EH (cell line): ENCODE measurements at regions not wholly inside any gene's neighbourhood (a gene's known extent, or its start where the extent isn't known, plus 50 kb on each side); places are given as distances from the start of the nearest gene placed in this dataset.
"Not testable (repeated sequence)": the region's sequence is repeated elsewhere in the genome, so short reads cannot be mapped to it uniquely, and the experiment has no call there.

ENCODE experiments used
- DNase-seq: peaks from one replicate; pipeline ENCODE4 v3.0.0-alpha.2; 2015; ENCODE audit warnings: low read depth

DNA sequence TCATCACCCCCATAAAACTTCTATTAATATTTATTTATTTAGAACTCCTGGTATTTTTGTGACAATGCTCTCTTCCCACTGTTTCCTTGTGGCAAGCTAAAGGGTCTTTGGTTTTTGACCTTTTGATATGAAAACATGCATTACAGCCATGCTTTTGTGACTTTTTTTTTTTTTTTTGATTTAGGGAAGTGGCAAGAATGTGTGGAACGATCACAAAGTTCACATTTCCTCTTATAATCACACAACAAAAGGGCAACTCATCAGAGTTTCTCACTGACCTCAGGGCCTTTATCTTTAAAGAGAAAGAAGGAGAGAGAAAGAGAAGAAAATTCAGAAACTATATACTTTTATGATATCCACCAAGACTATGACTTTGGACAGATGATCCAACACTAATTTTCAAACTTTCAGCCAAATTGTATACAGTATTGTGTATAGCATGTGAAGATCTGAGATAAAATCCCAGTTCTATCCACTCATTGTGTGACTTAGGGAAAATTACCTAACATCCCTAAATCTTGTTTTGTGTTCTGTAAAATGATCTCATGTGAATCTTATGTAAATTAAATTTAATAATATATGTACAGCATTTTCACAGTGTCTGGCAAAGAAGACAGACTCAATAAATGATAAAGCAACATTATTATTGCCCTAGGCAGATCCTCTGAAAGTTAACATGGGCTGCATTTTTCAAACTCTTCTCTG lies 106.8 kb upstream of the MARCKS start:
- no peak for DNase-seq

DNA sequence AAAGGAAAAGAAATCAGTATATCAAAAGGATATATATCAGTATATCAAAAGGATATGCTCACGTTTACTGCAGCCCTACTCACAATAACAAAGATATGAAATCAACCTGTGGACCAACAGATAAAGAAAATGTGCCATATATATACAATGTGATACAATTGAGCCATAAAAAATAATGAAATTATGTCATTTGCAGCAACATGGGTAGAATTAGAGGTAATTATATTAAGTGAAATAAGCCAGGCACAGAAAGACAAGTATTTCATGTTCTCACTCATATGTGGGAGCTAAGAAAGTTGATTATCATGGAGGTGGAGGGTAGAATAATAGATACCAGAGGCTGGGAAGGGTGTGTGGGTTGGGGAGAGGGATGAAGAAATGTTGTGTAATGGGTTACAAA lies 102.9 kb upstream of the MARCKS start:
- no peak for DNase-seq

DNA sequence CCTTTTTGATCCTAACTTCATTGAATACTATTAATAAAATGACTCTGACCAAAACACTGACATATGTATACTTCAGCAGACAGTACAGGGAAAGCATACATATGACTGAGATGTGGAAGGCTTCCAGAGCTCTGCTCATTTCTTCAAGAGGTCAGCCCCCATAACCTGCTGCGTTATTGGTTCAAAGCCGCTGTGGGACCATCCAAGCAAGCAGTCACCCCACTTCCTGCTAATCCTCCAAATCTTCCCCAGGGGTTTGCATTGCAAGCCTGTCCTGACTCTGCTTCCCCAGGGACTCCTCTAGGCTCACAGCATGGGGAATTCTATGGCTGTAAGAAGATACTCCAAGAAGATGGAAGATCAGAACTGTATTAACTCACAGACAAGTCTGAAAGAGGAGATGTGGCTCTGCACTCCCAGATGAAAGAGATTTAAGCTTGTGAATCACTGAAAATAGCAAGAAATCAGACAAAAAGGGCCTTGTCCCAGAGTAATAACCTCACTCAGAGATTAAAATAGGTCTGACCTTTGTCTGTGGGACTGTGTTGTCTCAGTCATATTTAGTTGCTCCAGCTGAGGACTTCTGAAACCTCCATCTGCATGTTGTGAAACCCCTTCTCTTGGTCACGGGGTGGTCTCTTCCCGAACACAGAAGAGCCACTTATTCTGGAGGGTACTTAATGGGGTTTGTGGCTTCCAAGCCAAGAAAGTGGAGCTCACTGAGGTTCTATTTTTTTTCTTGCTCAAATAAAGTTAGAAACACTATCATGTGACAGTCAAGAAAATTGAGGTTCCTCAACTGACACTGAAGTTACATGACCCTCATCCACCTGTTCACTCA lies 101.5 kb upstream of the MARCKS start:
- no peak for DNase-seq

- no peak for DNase-seq
Measured at GRCh38 chr6:113756290-113756665, 100.9 kb upstream of the MARCKS start.

- DNase-seq: no peak
Measured at GRCh38 chr6:113758214-113758613, 98.9 kb upstream of the MARCKS start.

DNA sequence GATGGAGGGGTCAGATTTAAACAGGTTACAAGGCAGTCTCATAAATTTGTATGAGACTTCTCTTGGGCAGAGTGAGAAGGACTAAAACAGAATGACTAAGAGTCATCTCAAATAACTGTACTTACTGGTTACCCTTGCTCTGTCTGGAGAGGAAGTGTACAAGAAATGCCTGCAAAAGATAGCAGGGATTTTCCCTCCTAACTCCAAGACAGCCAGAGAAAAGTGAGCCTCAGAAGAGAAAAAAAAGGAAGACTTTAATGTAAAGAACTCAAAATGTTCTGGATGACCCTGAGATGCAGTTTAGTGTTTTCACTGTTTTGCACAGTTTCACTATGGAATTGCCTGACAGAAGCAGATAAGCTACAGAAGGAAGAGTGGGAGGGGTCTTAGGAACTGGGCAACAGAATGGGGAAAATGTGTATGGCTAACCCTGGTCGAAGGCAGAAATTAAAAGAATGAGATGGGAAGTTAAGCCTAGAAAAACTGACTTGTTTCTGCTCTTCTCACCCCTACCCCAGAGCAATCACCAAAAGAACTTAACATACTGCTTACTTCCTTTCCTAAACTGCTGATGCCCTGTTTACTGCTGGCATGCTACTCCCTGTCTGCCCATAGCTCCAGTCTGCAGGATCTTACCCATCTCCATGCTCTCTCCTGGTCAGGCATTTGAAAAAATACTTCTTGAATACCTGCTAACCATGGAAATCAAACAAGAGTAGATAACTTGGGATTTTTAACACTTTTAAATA lies 98.1 kb upstream of the MARCKS start:
- DNase-seq: peak; percentile 35

DNA sequence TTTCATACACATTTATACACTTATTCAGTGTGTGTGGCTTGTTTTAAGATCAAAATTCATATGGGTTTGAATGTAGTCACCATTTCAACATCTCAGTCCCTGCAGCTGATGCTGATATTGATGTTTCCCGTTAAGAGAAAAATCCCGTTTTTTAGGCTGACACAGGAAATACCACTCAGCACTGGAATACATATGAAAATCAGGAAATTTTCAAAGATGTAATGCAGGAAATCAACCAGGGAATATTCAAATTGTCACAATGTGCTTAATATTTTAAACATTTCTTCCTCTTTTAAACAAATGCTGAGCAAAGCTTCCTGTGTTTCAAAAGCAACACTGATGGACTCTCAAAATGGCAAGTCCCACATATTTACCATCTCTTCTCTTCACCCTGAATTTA lies 94.5 kb upstream of the MARCKS start:
- no peak for DNase-seq

- DNase-seq: peak; percentile 30
Measured at GRCh38 chr6:113763311-113763766, 93.8 kb upstream of the MARCKS start.

GRCh38 chr6:113763876-113764275 lies 93.3 kb upstream of the MARCKS start:
- DNase-seq: peak; percentile 70

GRCh38 chr6:113765909-113766308 lies 91.2 kb upstream of the MARCKS start:
- DNase-seq: no peak

GRCh38 chr6:113767985-113768384 lies 89.2 kb upstream of the MARCKS start:
- DNase-seq: no peak

GRCh38 chr6:113772961-113773360 lies 84.2 kb upstream of the MARCKS start:
- no peak for DNase-seq

GRCh38 chr6:113774127-113774825 lies 82.9 kb upstream of the MARCKS start:
- peak; percentile 57 for DNase-seq

GRCh38 chr6:113776998-113777397 lies 80.1 kb upstream of the MARCKS start:
- peak; percentile 10 for DNase-seq

- DNase-seq: no peak
Measured at GRCh38 chr6:113777601-113778000, 79.5 kb upstream of the MARCKS start.

DNA sequence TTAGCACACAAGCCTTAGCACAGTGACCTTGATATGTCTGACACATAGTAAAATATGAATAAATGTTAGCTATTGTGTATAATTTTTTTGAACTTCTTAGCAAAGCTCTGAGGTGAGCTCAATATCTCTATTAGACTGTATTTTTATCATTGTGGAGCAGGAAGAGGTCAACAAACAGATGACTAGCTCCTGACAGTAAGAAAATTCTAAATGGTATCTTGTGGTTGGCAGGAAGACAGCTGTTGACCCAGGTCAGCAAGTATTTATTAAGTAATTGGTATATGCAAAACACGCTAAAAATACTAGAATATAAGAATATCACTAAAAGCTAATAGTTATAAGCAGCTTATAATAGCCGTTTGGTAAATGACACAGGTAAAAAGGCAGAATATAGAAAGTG lies 77.5 kb upstream of the MARCKS start:
- no peak for DNase-seq

DNA sequence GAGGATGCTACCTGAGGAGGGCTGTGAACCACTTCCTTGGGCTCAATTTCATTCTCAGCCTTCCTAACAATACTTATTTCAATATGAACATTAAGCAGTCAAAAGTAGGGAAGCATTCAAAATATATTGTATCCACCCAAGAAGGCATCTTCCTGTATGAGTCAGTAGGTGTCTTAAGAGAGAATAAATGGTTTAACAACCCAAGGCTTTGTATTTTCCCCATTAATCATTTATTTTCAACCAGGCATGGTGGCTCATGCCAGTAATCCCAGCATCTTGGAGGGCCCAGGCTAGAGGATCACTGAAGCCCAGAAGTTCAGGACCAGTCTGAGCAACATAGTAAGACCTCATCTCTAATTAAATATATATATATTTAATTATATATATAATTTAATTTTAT lies 74.5 kb upstream of the MARCKS start:
- DNase-seq: peak; percentile 2

GRCh38 chr6:113786168-113786567 lies 71.0 kb upstream of the MARCKS start:
- no peak for DNase-seq

GRCh38 chr6:113788586-113788985 lies 68.6 kb upstream of the MARCKS start:
- DNase-seq: no peak

DNA sequence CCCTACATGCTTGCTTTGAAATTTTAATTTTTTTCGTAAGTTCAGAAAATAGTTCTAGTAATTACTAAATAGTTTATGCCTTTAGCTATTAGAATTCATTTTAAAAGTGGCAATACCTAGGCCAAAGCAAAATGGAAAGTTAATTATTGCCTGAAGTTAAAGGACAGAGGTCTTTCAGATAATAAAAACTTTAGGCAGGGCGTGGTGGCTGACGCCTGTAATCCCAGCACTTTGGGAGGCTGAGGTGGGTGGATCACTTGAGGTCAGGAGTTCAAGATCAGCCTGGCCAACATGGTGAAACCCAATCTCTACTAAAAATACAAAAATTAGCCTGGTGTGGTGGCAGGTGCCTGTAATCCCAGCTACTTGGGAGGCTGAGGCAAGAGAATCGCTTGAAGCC lies 65.9 kb upstream of the MARCKS start:
- not testable (repeated sequence) for DNase-seq

- DNase-seq: not testable (repeated sequence)
Measured at GRCh38 chr6:113795371-113795770, 61.8 kb upstream of the MARCKS start.

DNA sequence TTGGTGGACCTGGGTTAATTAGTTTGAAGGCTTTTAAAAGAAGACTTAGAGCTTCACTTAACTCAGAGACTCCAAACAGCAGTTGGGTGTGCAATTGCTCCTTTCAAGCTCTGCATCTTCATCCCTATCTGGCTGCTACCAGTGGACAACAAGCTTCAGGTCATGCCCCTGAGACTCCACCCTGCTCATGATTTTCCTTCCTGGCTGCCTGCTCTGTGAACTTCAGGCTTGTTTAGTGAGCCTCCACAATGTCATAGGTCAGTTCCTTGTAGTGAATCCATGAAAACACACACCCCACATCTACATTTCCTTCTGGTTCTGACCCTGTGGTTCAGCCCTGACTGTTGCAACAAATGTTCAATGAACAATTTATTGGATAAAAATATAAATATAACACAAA lies 61.1 kb upstream of the MARCKS start:
- no peak for DNase-seq
